HL-60 (cell line): ENCODE measurements at regions not wholly inside any gene's neighbourhood (a gene's known extent, or its start where the extent isn't known, plus 50 kb on each side); places are given as distances from the start of the nearest gene placed in this dataset.

Experiments used
- CTCF ChIP-seq: IDR thresholded peaks from one replicate; pipeline ENCODE4 v1.5.1; 2011; ENCODE audit warnings: low read length, control low read depth, inconsistent platforms; ENCODE audit not compliant: insufficient read depth
- GABPA ChIP-seq: IDR thresholded peaks from 2 replicates; pipeline ENCODE4 v1.6.1; 2012; ENCODE audit warnings: low read depth
- POLR2AphosphoS5 ChIP-seq: IDR thresholded peaks from 2 replicates; pipeline ENCODE4 v1.6.1; 2012; ENCODE audit warnings: low read depth
- SPI1 ChIP-seq: IDR thresholded peaks from 2 replicates; pipeline ENCODE4 v1.6.1; 2012; ENCODE audit warnings: low read depth, mild to moderate bottlenecking, borderline replicate concordance
- TF ChIP-seq, protein P1 (sequence below): IDR thresholded peaks from 2 replicates; pipeline ENCODE4 v1.6.1; 2012; ENCODE audit warnings: low read depth; ENCODE audit not compliant: insufficient replicate concordance

DNA sequence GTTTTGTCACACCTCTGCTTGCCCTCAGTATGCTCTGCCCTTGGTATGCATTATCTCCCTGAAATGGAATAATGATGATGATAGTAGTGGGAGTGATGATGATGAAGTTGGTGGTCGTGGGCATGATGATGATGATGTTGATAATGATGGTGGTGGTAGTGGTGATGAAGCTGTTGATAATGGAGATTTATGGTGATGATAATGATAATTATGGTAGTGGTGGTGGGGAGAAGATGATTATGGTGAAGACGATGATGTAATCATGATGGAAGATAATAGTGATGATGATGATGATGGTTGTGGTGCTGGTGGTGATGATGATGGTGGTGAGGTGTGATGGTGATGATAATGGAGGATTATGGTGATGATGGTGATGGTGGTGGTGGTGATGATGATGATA, 390.1 kb upstream of the EEF2KMT start:
- TF ChIP-seq CTCF (no peak), GABPA (no peak), POLR2AphosphoS5 (no peak), SPI1 (no peak)
- TF ChIP-seq, protein P1, sequence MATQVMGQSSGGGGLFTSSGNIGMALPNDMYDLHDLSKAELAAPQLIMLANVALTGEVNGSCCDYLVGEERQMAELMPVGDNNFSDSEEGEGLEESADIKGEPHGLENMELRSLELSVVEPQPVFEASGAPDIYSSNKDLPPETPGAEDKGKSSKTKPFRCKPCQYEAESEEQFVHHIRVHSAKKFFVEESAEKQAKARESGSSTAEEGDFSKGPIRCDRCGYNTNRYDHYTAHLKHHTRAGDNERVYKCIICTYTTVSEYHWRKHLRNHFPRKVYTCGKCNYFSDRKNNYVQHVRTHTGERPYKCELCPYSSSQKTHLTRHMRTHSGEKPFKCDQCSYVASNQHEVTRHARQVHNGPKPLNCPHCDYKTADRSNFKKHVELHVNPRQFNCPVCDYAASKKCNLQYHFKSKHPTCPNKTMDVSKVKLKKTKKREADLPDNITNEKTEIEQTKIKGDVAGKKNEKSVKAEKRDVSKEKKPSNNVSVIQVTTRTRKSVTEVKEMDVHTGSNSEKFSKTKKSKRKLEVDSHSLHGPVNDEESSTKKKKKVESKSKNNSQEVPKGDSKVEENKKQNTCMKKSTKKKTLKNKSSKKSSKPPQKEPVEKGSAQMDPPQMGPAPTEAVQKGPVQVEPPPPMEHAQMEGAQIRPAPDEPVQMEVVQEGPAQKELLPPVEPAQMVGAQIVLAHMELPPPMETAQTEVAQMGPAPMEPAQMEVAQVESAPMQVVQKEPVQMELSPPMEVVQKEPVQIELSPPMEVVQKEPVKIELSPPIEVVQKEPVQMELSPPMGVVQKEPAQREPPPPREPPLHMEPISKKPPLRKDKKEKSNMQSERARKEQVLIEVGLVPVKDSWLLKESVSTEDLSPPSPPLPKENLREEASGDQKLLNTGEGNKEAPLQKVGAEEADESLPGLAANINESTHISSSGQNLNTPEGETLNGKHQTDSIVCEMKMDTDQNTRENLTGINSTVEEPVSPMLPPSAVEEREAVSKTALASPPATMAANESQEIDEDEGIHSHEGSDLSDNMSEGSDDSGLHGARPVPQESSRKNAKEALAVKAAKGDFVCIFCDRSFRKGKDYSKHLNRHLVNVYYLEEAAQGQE: no peak
